HuH-7 (cell line): ENCODE measurements at regions not wholly inside any gene's neighbourhood (a gene's known extent, or its start where the extent isn't known, plus 50 kb on each side); places are given as distances from the start of the nearest gene placed in this dataset.
"Not testable (repeated sequence)": the region's sequence is repeated elsewhere in the genome, so short reads cannot be mapped to it uniquely, and the experiment has no call there.

ENCODE experiments used
- DNase-seq: peaks from one replicate; pipeline ENCODE4 v3.0.0; 2011; ENCODE audit warnings: low spot score

- no peak for DNase-seq
These were observed 258.1 kb downstream of the MSX2 start for GRCh38 chr5:174982485-174982884.

DNA sequence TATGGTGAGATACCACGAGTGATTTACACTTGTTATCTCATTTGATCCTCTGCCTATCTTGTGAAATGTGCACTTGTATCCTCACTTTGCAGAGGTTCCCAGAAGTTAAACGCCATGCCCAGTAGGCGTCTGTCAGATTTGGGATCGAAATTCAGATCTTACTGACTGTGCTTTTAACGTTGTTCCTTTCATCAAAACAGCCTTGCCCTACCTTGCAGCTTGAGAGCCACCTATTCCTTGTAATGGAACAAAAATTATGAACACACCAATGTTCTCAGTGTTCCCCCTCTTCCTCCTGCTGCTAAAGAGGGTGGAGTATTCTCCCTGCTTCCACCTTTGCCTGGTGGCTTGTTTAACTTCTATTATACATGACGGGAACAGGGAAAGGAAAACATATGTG is 257.0 kb downstream of the MSX2 start:
- DNase-seq, result no peak

DNA sequence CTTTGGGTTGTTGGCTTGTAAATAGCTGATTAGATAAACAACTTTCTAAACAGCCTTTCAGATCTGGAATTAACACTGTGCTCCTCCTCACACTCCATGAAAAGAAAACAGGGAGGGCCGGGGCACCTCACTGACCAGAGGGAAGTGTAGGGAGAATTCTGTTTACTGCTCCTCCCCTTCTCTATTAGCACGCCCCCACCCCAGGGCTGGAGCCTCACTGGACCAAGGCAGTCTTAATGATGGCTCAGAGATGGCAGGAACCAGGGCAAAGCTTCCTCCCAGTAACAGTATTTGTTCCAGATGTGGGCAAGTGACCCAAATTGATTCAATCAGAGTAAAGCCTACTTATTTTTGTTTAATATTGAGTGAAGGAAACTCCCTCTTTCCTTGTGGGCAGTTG is 256.6 kb downstream of the MSX2 start:
- DNase-seq, result no peak

- no peak for DNase-seq
These were observed 247.9 kb downstream of the MSX2 start for GRCh38 chr5:174972291-174972690.

- no peak for DNase-seq
These were observed 246.8 kb downstream of the MSX2 start for GRCh38 chr5:174971210-174971609.

DNA sequence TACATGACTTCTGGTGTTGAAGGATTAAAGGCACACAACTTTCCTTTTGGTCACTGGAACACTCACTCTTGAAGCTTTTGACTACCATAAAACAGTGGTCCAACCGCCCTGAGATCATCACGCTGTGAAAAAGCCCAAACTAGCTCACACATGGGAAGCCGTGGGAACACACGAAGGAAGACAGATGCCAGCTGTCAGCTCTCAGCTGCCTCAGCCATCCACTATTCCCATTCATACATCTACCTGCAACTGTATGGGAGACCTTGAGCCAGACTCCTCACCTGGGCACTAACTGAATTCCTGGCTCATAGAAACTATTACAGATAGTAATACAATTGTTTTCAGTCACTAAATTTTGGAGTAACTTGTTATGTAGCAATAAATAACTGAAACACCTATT is 246.1 kb downstream of the MSX2 start:
- no peak for DNase-seq

DNA sequence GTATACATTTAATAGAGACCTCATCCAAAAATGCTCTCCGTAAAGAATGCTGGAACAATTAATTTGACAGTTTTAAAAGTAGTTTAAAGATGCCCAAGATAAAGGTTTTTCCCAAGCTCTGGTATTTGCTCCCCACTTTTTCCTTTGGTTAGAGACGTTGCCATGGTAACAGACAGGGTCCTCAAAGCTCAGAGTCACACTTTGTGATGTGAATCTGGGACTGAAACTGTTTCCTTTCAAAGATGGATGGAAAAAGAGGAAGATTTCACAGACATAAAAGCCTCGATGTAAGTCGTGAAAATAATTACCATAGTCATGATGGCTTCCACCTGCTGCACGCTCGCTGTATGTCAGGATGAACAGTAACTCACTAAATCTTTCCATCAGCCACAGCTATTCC is 229.5 kb downstream of the MSX2 start:
- no peak for DNase-seq

DNA sequence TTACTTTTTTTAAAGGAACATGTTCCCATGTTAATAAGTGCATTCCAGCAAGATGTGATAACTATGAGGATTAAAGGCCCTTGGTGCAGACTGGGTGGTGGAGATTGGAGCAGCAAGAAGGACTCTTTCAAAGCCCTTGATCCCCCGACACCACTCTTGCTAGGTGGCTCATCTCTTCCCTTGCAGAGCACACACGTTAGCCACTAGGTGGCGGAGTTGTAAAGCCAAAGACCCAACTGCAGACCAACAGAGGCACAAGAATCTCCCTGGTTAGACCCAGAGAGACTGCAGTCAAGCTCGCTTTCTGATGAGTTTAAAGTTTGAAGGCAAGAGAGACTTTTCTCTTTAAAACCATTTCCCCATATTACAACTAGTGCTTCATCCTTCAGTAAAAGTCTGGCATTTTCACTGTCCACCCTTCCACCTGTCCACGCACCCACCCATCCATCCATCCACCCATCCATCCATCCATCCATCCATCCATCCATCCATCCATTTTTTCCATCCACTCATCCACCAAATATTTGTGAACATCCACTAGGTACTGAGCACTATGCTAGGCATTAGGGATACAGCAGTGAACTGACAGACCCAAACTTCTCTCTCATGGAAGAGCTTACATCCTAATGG is 226.9 kb downstream of the MSX2 start:
- DNase-seq, result peak; percentile 72

- DNase-seq, result no peak
These were observed 223.2 kb downstream of the MSX2 start for GRCh38 chr5:174947548-174947947.

DNA sequence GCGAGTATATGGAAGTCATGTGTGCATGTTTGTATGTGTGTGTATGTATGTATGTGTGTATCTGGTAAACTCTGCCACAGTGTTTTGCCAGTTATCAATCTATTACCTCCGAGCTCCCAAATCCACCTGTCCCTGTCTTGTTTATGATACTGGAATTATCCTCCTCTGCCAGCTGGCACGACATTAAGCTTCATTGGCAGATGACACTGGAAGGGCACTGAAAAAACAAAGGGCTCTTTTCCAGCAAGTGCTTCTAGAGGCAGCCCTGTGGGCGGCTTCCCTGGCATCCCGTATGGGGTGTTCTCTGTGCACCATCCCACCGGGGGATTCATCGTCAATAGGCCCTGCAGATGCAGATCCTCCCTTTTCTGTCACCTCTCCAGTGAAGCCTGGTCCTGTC is 221.5 kb downstream of the MSX2 start:
- no peak for DNase-seq

- DNase-seq, result no peak
These were observed 219.4 kb downstream of the MSX2 start for GRCh38 chr5:174943785-174944184.

- DNase-seq, result not testable (repeated sequence)
These were observed 218.6 kb downstream of the MSX2 start for GRCh38 chr5:174943002-174943401.

- no peak for DNase-seq
These were observed 213.1 kb downstream of the MSX2 start for GRCh38 chr5:174937201-174938123.

GRCh38 chr5:174935854-174936474 is 211.6 kb downstream of the MSX2 start:
- DNase-seq, result peak; percentile 74

GRCh38 chr5:174931033-174931432 is 206.7 kb downstream of the MSX2 start:
- not testable (repeated sequence) for DNase-seq

GRCh38 chr5:174925586-174925985 is 201.2 kb downstream of the MSX2 start:
- no peak for DNase-seq

- DNase-seq, result no peak
These were observed 198.6 kb downstream of the MSX2 start for GRCh38 chr5:174922955-174923354.

DNA sequence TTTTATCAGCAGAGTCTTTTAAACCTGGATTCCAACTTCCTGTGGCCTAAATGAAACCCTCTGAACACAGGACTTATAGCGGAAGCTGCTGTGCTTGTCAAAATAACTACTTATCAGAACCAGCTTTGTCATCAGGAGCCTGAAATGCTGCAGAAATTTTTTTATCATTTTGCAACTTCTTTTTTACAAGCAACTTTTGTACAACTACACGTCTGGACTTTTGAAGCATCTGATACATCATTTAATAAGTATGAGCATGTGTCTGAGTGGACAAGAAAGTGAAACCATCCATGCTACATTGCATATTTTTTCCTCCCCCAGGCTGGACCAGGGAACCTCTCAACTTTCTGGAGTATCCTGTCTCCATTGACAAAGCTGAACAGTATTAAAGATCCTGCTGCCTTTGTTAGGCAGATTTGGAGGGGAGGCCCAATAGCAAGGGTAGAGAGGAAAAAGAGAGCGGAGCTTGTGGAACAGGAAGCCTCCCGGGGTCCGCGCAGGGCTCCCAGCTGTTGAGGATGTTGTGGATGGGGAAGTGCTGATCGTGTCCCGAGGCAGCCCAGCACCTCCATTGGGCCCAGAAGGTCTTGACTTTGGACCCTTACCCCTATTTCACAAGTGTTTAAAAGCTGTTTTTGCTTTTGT is 196.6 kb downstream of the MSX2 start:
- no peak for DNase-seq

DNA sequence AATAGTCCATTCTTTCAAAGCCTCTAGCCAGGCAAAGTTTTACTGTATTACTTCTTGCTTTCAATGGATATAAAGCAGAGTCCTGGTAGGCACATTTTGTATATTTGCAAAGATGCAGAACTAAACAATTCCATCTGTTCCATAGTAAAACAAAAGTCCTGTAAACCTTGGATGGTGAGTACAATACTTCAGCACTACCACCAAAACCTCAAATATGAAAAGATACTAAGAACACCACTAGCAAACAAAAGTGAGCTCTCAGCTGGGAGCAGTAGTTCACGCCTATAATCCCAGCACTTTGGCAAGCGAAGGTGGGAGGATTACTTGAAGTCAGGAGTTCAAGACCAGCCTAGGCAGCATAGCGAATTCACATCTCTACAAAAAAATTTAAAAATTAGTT is 195.0 kb downstream of the MSX2 start:
- no peak for DNase-seq

- no peak for DNase-seq
These were observed 194.3 kb downstream of the MSX2 start for GRCh38 chr5:174918655-174919054.

GRCh38 chr5:174917976-174918554 is 193.7 kb downstream of the MSX2 start:
- DNase-seq, result no peak

DNA sequence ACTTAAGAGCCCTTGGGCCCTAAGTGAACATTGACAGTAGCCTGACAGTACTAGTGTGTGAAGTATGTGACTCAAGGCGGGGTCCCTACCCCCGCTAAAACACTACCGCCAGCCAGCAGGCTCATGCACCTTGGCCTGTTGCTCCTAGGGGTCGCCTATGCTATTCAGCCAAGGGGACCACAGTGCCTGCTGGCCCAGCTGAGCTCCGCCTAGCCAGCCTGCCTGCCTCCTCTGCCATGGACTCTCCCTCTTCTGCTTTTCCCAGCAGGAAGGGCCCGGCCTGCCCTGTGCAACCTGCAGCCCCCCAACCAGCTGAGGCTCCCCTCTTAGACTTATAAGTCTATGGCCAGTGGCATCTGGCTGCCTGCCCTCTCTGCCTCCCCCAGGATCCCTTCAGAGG is 193.1 kb downstream of the MSX2 start:
- not testable (repeated sequence) for DNase-seq
